Erythroblast (primary cell): ENCODE measurements at regions not wholly inside any gene's neighbourhood (a gene's known extent, or its start where the extent isn't known, plus 50 kb on each side); places are given as distances from the start of the nearest gene placed in this dataset.

Source experiments
- GATA1 ChIP-seq: IDR thresholded peaks from 2 replicates; pipeline ENCODE4 v1.6.1; 2011; ENCODE audit warnings: low read depth, mild to moderate bottlenecking, control low read depth, low read length, moderate library complexity
- POLR2A ChIP-seq: IDR thresholded peaks from 2 replicates; pipeline ENCODE4 v1.6.1; 2011; ENCODE audit warnings: mild to moderate bottlenecking, low read length

- no peak for TF ChIP-seq POLR2A
- no peak for TF ChIP-seq GATA1
These were observed 518.1 kb downstream of the ELAVL2 start for GRCh38 chr9:23307731-23308513.
